KMS-11 (cell line): ENCODE measurements at regions not wholly inside any gene's neighbourhood (a gene's known extent, or its start where the extent isn't known, plus 50 kb on each side); places are given as distances from the start of the nearest gene placed in this dataset.

Experiments used
- H2AFZ ChIP-seq: fragments of 200-600 bp; sonication (generic); 2 replicates; pipeline ENCODE4 v1.6.1; 2016; ENCODE audit warnings: antibody characterized with exemption, mixed run types, low read depth
- H3K27ac ChIP-seq: fragments of 200-600 bp; sonication (generic); 2 replicates; pipeline ENCODE4 v1.6.1; 2016; ENCODE audit warnings: mild to moderate bottlenecking, mixed run types
- H3K27me3 ChIP-seq: fragments of 200-600 bp; sonication (generic); 2 replicates; pipeline ENCODE4 v1.6.1; 2017; ENCODE audit warnings: mild to moderate bottlenecking, low read depth, mixed run types, moderate library complexity; ENCODE audit not compliant: insufficient read depth
- H3K36me3 ChIP-seq: fragments of 200-600 bp; sonication (generic); 2 replicates; pipeline ENCODE4 v1.6.1; 2017; ENCODE audit warnings: mild to moderate bottlenecking, mixed run types; ENCODE audit not compliant: insufficient read depth
- H3K4me1 ChIP-seq: fragments of 200-600 bp; sonication (generic); 2 replicates; pipeline ENCODE4 v1.6.1; 2016; ENCODE audit warnings: mild to moderate bottlenecking, low read depth, mixed run types; ENCODE audit not compliant: poor library complexity, severe bottlenecking
- H3K4me2 ChIP-seq: fragments of 200-600 bp; sonication (generic); 2 replicates; pipeline ENCODE4 v1.7.0; 2016; ENCODE audit warnings: mild to moderate bottlenecking, mixed run types
- H3K4me3 ChIP-seq: fragments of 200-600 bp; sonication (generic); IDR thresholded peaks from 2 replicates; pipeline ENCODE4 v1.6.1; 2017; ENCODE audit warnings: low read depth, low read length, mixed read lengths; ENCODE audit not compliant: insufficient read depth
- H3K79me2 ChIP-seq: fragments of 200-600 bp; sonication (generic); 2 replicates; pipeline ENCODE4 v1.6.1; 2016; ENCODE audit warnings: low read depth, mixed run types; ENCODE audit not compliant: insufficient read depth
- H3K9ac ChIP-seq: fragments of 200-600 bp; sonication (generic); 2 replicates; pipeline ENCODE4 v1.6.1; 2016; ENCODE audit warnings: mild to moderate bottlenecking, mixed run types
- H4K20me1 ChIP-seq: fragments of 200-600 bp; sonication (generic); 2 replicates; pipeline ENCODE4 v1.6.1; 2016; ENCODE audit warnings: mild to moderate bottlenecking, mixed run types; ENCODE audit not compliant: insufficient read depth
- TF ChIP-seq, protein P1 (sequence below): fragments of 200-600 bp; sonication (generic); conservative IDR thresholded peaks from 2 replicates; pipeline ENCODE4 v1.6.1; 2017; ENCODE audit warnings: low read depth, mild to moderate bottlenecking, antibody characterized with exemption, low read length, moderate library complexity, mixed read lengths

- H3K27me3 ChIP-seq = no peaks in the 10 kb centered on the region
- no peak overlapping the region for H3K9ac ChIP-seq
- H3K4me2 ChIP-seq = no peak overlapping the region
- H3K79me2 ChIP-seq = no peaks in the 10 kb centered on the region
- H4K20me1 ChIP-seq = no peaks in the 10 kb centered on the region
- no peaks in the 10 kb centered on the region for H3K4me1 ChIP-seq
- no peak overlapping the region for H3K4me3 ChIP-seq
- H3K36me3 ChIP-seq = no peaks in the 10 kb centered on the region
- no peak overlapping the region for H3K27ac ChIP-seq
- TF ChIP-seq, protein P1, sequence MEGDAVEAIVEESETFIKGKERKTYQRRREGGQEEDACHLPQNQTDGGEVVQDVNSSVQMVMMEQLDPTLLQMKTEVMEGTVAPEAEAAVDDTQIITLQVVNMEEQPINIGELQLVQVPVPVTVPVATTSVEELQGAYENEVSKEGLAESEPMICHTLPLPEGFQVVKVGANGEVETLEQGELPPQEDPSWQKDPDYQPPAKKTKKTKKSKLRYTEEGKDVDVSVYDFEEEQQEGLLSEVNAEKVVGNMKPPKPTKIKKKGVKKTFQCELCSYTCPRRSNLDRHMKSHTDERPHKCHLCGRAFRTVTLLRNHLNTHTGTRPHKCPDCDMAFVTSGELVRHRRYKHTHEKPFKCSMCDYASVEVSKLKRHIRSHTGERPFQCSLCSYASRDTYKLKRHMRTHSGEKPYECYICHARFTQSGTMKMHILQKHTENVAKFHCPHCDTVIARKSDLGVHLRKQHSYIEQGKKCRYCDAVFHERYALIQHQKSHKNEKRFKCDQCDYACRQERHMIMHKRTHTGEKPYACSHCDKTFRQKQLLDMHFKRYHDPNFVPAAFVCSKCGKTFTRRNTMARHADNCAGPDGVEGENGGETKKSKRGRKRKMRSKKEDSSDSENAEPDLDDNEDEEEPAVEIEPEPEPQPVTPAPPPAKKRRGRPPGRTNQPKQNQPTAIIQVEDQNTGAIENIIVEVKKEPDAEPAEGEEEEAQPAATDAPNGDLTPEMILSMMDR = no peak
- H2AFZ ChIP-seq = no peak overlapping the region
Observed at GRCh38 chr11:122242731-122243130, 126.7 kb upstream of the BLID start.

DNA sequence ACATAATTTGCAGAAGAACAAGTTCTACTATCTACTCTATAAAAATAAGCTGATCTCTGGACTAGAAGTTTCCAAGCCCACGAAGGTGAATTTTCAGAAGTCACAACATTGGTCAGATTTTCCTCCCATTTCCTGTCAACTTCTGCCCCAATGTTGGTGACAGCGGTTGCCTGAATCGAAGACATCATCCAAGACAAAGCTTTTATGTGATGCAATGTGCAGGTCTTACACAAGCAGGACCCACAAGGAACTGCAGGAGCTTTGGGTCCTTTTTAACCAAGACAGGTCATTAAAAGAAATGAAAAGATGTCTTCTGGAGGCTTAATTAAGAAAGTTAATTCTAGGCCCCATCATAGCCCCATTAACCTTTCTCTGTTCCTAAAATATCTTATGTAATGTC lies 125.6 kb upstream of the BLID start:
- TF ChIP-seq, protein P1 = no peak
- H3K27ac ChIP-seq = no peak overlapping the region
- no peak overlapping the region for H3K4me3 ChIP-seq
- H3K4me2 ChIP-seq = no peak overlapping the region
- no peaks in the 10 kb centered on the region for H3K4me1 ChIP-seq
- no peaks in the 10 kb centered on the region for H4K20me1 ChIP-seq
- no peak overlapping the region for H2AFZ ChIP-seq
- no peak overlapping the region for H3K9ac ChIP-seq
- no peaks in the 10 kb centered on the region for H3K36me3 ChIP-seq
- no peaks in the 10 kb centered on the region for H3K79me2 ChIP-seq
- no peaks in the 10 kb centered on the region for H3K27me3 ChIP-seq

DNA sequence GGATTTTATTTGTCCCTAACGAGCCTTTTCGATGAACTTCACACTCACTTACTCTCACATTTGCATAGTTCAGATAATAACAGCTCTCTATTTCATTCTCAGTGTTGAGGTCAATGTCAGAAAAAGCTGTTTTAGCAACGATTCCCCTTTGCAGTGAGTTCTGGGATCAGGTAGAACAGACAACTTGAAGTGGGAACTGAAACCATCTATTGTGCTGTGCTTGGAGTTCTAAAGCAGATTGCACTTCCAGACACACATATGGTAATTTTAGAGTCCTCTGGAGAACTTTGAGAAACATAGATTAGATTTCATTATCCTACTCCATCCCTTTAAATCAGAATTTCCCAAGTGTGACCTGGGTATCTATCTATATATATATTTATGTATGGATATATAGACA lies 124.6 kb upstream of the BLID start:
- H3K79me2 ChIP-seq = no peaks in the 10 kb centered on the region
- no peaks in the 10 kb centered on the region for H3K4me1 ChIP-seq
- no peaks in the 10 kb centered on the region for H3K36me3 ChIP-seq
- H3K4me3 ChIP-seq = no peak overlapping the region
- no peak overlapping the region for H3K4me2 ChIP-seq
- TF ChIP-seq, protein P1 = no peak
- H3K27ac ChIP-seq = no peak overlapping the region
- H2AFZ ChIP-seq = no peak overlapping the region
- no peaks in the 10 kb centered on the region for H4K20me1 ChIP-seq
- H3K9ac ChIP-seq = no peak overlapping the region
- no peaks in the 10 kb centered on the region for H3K27me3 ChIP-seq

GRCh38 chr11:122235615-122236014 lies 119.6 kb upstream of the BLID start:
- Histone ChIP-seq H3K4me1 (no peaks in the 10 kb centered on the region), H2AFZ (no peak overlapping the region), H3K9ac (no peak overlapping the region), H3K79me2 (no peaks in the 10 kb centered on the region), H3K36me3 (no peaks in the 10 kb centered on the region), H3K4me2 (no peak overlapping the region), H3K27me3 (no peaks in the 10 kb centered on the region), H3K4me3 (no peak overlapping the region), H4K20me1 (no peaks in the 10 kb centered on the region), H3K27ac (no peak overlapping the region)
- TF ChIP-seq, protein P1 = no peak

- H2AFZ ChIP-seq = no peak overlapping the region
- H3K9ac ChIP-seq = no peak overlapping the region
- no peaks in the 10 kb centered on the region for H3K27me3 ChIP-seq
- TF ChIP-seq, protein P1 = no peak
- no peak overlapping the region for H3K4me2 ChIP-seq
- no peak overlapping the region for H3K27ac ChIP-seq
- no peak overlapping the region for H3K4me3 ChIP-seq
- no peaks in the 10 kb centered on the region for H4K20me1 ChIP-seq
- no peaks in the 10 kb centered on the region for H3K79me2 ChIP-seq
- no peaks in the 10 kb centered on the region for H3K36me3 ChIP-seq
- H3K4me1 ChIP-seq = no peaks in the 10 kb centered on the region
Observed at GRCh38 chr11:122234780-122235179, 118.8 kb upstream of the BLID start.
